ENCODE measurements at regions not wholly inside any gene's neighbourhood (a gene's known extent, or its start where the extent isn't known, plus 50 kb on each side); places are given as distances from the start of the nearest gene placed in this dataset.

- peaks cover 2% of the 10 kb centered on the region for H3K27me3 Mint-ChIP-seq (ENCODE audit: unreplicated experiment)
- H3K4me3 Mint-ChIP-seq (ENCODE audit: unreplicated experiment) = no peak overlapping the region
- no peak for TF ChIP-seq CTCF (IDR thresholded peaks at IDR 0.05; ENCODE audit: partially characterized antibody, unreplicated experiment)
- H3K4me1 Mint-ChIP-seq (ENCODE audit: low read depth, unreplicated experiment) = peaks cover 6% of the 10 kb centered on the region
- no peak for DNase-seq
- no peaks in the 10 kb centered on the region for H3K36me3 Mint-ChIP-seq (ENCODE audit: unreplicated experiment)
- H3K27ac Mint-ChIP-seq (ENCODE audit: unreplicated experiment) = no peak overlapping the region
- no peaks in the 10 kb centered on the region for H3K9me3 Mint-ChIP-seq (ENCODE audit: unreplicated experiment)
Measured at GRCh38 chr13:106415442-106415841, 120.0 kb downstream of the EFNB2 start.

- H3K9me3 Mint-ChIP-seq (ENCODE audit: unreplicated experiment) = no peaks in the 10 kb centered on the region
- DNase-seq = no peak
- H3K4me3 Mint-ChIP-seq (ENCODE audit: unreplicated experiment) = no peak overlapping the region
- H3K27ac Mint-ChIP-seq (ENCODE audit: unreplicated experiment) = no peak overlapping the region
- H3K4me1 Mint-ChIP-seq (ENCODE audit: low read depth, unreplicated experiment) = no peaks in the 10 kb centered on the region
- no peaks in the 10 kb centered on the region for H3K27me3 Mint-ChIP-seq (ENCODE audit: unreplicated experiment)
- no peak for TF ChIP-seq CTCF (IDR thresholded peaks at IDR 0.05; ENCODE audit: partially characterized antibody, unreplicated experiment)
- H3K36me3 Mint-ChIP-seq (ENCODE audit: unreplicated experiment) = no peaks in the 10 kb centered on the region
Measured at GRCh38 chr13:106407338-106407737, 128.1 kb downstream of the EFNB2 start.

- DNase-seq = no peak
- TF ChIP-seq CTCF (IDR thresholded peaks at IDR 0.05; ENCODE audit: partially characterized antibody, unreplicated experiment) = no peak
- Mint-ChIP-seq H3K36me3 (ENCODE audit: unreplicated experiment) (no peaks in the 10 kb centered on the region), H3K27ac (ENCODE audit: unreplicated experiment) (no peak overlapping the region), H3K9me3 (ENCODE audit: unreplicated experiment) (no peaks in the 10 kb centered on the region), H3K4me3 (ENCODE audit: unreplicated experiment) (no peak overlapping the region), H3K27me3 (ENCODE audit: unreplicated experiment) (no peaks in the 10 kb centered on the region), H3K4me1 (ENCODE audit: low read depth, unreplicated experiment) (no peaks in the 10 kb centered on the region)
Measured at GRCh38 chr13:106405731-106406130, 129.7 kb downstream of the EFNB2 start.

GRCh38 chr13:106403280-106403679, 132.2 kb downstream of the EFNB2 start:
- no peaks in the 10 kb centered on the region for H3K27me3 Mint-ChIP-seq (ENCODE audit: unreplicated experiment)
- H3K9me3 Mint-ChIP-seq (ENCODE audit: unreplicated experiment) = no peaks in the 10 kb centered on the region
- no peaks in the 10 kb centered on the region for H3K36me3 Mint-ChIP-seq (ENCODE audit: unreplicated experiment)
- H3K4me3 Mint-ChIP-seq (ENCODE audit: unreplicated experiment) = no peak overlapping the region
- DNase-seq = no peak
- no peak for TF ChIP-seq CTCF (IDR thresholded peaks at IDR 0.05; ENCODE audit: partially characterized antibody, unreplicated experiment)
- no peaks in the 10 kb centered on the region for H3K4me1 Mint-ChIP-seq (ENCODE audit: low read depth, unreplicated experiment)
- no peak overlapping the region for H3K27ac Mint-ChIP-seq (ENCODE audit: unreplicated experiment)

GRCh38 chr13:106402866-106403265, 132.6 kb downstream of the EFNB2 start:
- H3K4me3 Mint-ChIP-seq (ENCODE audit: unreplicated experiment) = no peak overlapping the region
- H3K36me3 Mint-ChIP-seq (ENCODE audit: unreplicated experiment) = no peaks in the 10 kb centered on the region
- no peaks in the 10 kb centered on the region for H3K4me1 Mint-ChIP-seq (ENCODE audit: low read depth, unreplicated experiment)
- no peak overlapping the region for H3K27ac Mint-ChIP-seq (ENCODE audit: unreplicated experiment)
- TF ChIP-seq CTCF (IDR thresholded peaks at IDR 0.05; ENCODE audit: partially characterized antibody, unreplicated experiment) = no peak
- H3K9me3 Mint-ChIP-seq (ENCODE audit: unreplicated experiment) = no peaks in the 10 kb centered on the region
- DNase-seq = no peak
- H3K27me3 Mint-ChIP-seq (ENCODE audit: unreplicated experiment) = no peaks in the 10 kb centered on the region
